H9 (cell line): ENCODE measurements at regions not wholly inside any gene's neighbourhood (a gene's known extent, or its start where the extent isn't known, plus 50 kb on each side); places are given as distances from the start of the nearest gene placed in this dataset.

Experiments
- DNase-seq: peaks from one replicate; pipeline ENCODE4 v3.0.0-alpha.2; 2017
- H2AFZ ChIP-seq: one replicate; pipeline ENCODE4 v1.6.1; 2013; ENCODE audit warnings: mild to moderate bottlenecking, low read length, control low read depth, moderate library complexity
- H2AK5ac ChIP-seq: 2 replicates; pipeline ENCODE4 v1.6.1; 2013; ENCODE audit warnings: low read length, control low read depth, mixed read lengths; ENCODE audit not compliant: insufficient read length
- H2BK120ac ChIP-seq: one replicate; pipeline ENCODE4 v1.6.1; 2013; ENCODE audit warnings: low read depth, mild to moderate bottlenecking, low read length, control low read depth, inconsistent platforms; ENCODE audit not compliant: poor library complexity, severe bottlenecking
- H2BK12ac ChIP-seq: 2 replicates; pipeline ENCODE4 v1.6.1; 2013; ENCODE audit warnings: low read length, control low read depth, mixed read lengths, low read depth; ENCODE audit not compliant: insufficient read length
- H2BK15ac ChIP-seq: 2 replicates; pipeline ENCODE4 v1.6.1; 2013; ENCODE audit warnings: low read depth, low read length, control low read depth
- H2BK20ac ChIP-seq: one replicate; pipeline ENCODE4 v1.6.1; 2013; ENCODE audit warnings: low read depth, mild to moderate bottlenecking, low read length, control low read depth, inconsistent platforms; ENCODE audit not compliant: poor library complexity, severe bottlenecking
- H2BK5ac ChIP-seq: 2 replicates; pipeline ENCODE4 v1.6.1; 2013; ENCODE audit warnings: low read length, control low read depth, mixed read lengths; ENCODE audit not compliant: insufficient read length
- H3K14ac ChIP-seq: 2 replicates; pipeline ENCODE4 v1.6.1; 2013; ENCODE audit warnings: low read length, control low read depth; ENCODE audit not compliant: insufficient read depth
- H3K18ac ChIP-seq: 2 replicates; pipeline ENCODE4 v1.6.1; 2013; ENCODE audit warnings: low read depth, mild to moderate bottlenecking, mixed read lengths, low read length, control low read depth; ENCODE audit not compliant: insufficient read length
- H3K23ac ChIP-seq: 2 replicates; pipeline ENCODE4 v1.6.1; 2013; ENCODE audit warnings: low read length, control low read depth, mixed read lengths, low read depth; ENCODE audit not compliant: insufficient read length
- H3K23me2 ChIP-seq: 2 replicates; pipeline ENCODE4 v1.6.1; 2013; ENCODE audit warnings: low read depth, mild to moderate bottlenecking, mixed read lengths, low read length, control low read depth; ENCODE audit not compliant: insufficient read length, poor library complexity, severe bottlenecking
- H3K27ac ChIP-seq: 2 replicates; pipeline ENCODE4 v1.5.1; 2013; ENCODE audit warnings: low read length, control low read depth, mixed read lengths, low read depth; ENCODE audit not compliant: insufficient read length
- H3K27me3 ChIP-seq: 2 replicates; pipeline ENCODE4 v1.6.1; 2013; ENCODE audit warnings: low read length, control low read depth, inconsistent platforms; ENCODE audit not compliant: insufficient read depth
- H3K4ac ChIP-seq: 2 replicates; pipeline ENCODE4 v1.6.1; 2013; ENCODE audit warnings: low read depth, mild to moderate bottlenecking, control low read depth, inconsistent platforms, low read length, moderate library complexity
- H3K4me1 ChIP-seq: 2 replicates; pipeline ENCODE4 v1.6.1; 2013; ENCODE audit warnings: low read length, control low read depth, inconsistent platforms; ENCODE audit not compliant: insufficient read depth
- H3K4me2 ChIP-seq: 2 replicates; pipeline ENCODE4 v1.6.1; 2013; ENCODE audit warnings: low read length, control low read depth, mixed read lengths; ENCODE audit not compliant: insufficient read length, insufficient read depth
- H3K56ac ChIP-seq: 2 replicates; pipeline ENCODE4 v1.6.1; 2013; ENCODE audit warnings: low read depth, mild to moderate bottlenecking, mixed read lengths, low read length, control low read depth; ENCODE audit not compliant: insufficient read length
- H3K79me1 ChIP-seq: 2 replicates; pipeline ENCODE4 v1.6.1; 2013; ENCODE audit warnings: low read depth, mild to moderate bottlenecking, moderate library complexity, low read length, control low read depth, inconsistent platforms; ENCODE audit not compliant: insufficient read depth, poor library complexity, severe bottlenecking
- H3K79me2 ChIP-seq: 2 replicates; pipeline ENCODE4 v1.6.1; 2013; ENCODE audit warnings: low read length, control low read depth, inconsistent platforms; ENCODE audit not compliant: insufficient read depth
- H3K9ac ChIP-seq: 2 replicates; pipeline ENCODE4 v1.6.1; 2013; ENCODE audit warnings: low read length, control low read depth, mixed read lengths; ENCODE audit not compliant: insufficient read length; ENCODE audit errors: extremely low read depth
- H3K9me3 ChIP-seq: one replicate; pipeline ENCODE4 v1.6.1; 2013; ENCODE audit warnings: low read depth, low read length, inconsistent platforms; ENCODE audit not compliant: control insufficient read depth
- H3T11ph ChIP-seq: one replicate; pipeline ENCODE4 v1.6.1; 2013; ENCODE audit warnings: mild to moderate bottlenecking, low read length, control low read depth, inconsistent platforms
- H4K20me1 ChIP-seq: one replicate; pipeline ENCODE4 v1.6.1; 2013; ENCODE audit not compliant: control insufficient read depth, insufficient read length, insufficient read depth
- H4K5ac ChIP-seq: 2 replicates; pipeline ENCODE4 v1.6.1; 2013; ENCODE audit warnings: low read depth, mild to moderate bottlenecking, mixed read lengths, low read length, control low read depth; ENCODE audit not compliant: insufficient read length
- H4K8ac ChIP-seq: replicated peaks from 2 replicates; pipeline ENCODE4 v1.6.1; 2013; ENCODE audit warnings: low read length, control low read depth, mixed read lengths, low read depth; ENCODE audit not compliant: insufficient read length
- H4K91ac ChIP-seq: 2 replicates; pipeline ENCODE4 v1.6.1; 2013; ENCODE audit warnings: low read depth, mild to moderate bottlenecking, moderate library complexity, mixed read lengths, low read length, control low read depth; ENCODE audit not compliant: insufficient read length
- H3K27ac Mint-ChIP-seq, 3 experiments: 2 replicates in 2 of 3; 3 replicates in 1 of 3; pipeline ENCODE4 v1.8.0; 2020 to 2021; ENCODE audit warnings: mixed read lengths in 3 of 3, mild to moderate bottlenecking in 1 of 3, moderate library complexity in 1 of 3
- H3K27me3 Mint-ChIP-seq: 2 replicates; pipeline ENCODE4 v1.8.0; 2021; ENCODE audit warnings: low read depth, mild to moderate bottlenecking, moderate library complexity, mixed read lengths
- H3K36me3 Mint-ChIP-seq, 3 experiments: 2 replicates in 2 of 3; 3 replicates in 1 of 3; pipeline ENCODE4 v1.8.0; 2020 to 2021; ENCODE audit warnings: low read depth in 3 of 3, mixed read lengths in 3 of 3; ENCODE audit not compliant: insufficient read depth in 1 of 3
- H3K4me1 Mint-ChIP-seq, 2 experiments: 2 replicates each; pipeline ENCODE4 v1.8.0; 2020; ENCODE audit warnings: mixed read lengths in 2 of 2
- H3K4me3 Mint-ChIP-seq, 2 experiments: 2 replicates in 1 of 2; 3 replicates in 1 of 2; pipeline ENCODE4 v1.8.0; 2020 to 2021; ENCODE audit warnings: mild to moderate bottlenecking in 2 of 2, mixed read lengths in 2 of 2, moderate library complexity in 1 of 2
- H3K9me3 Mint-ChIP-seq, 2 experiments: 2 replicates in 1 of 2; 3 replicates in 1 of 2; pipeline ENCODE4 v1.8.0; 2020; ENCODE audit warnings: mild to moderate bottlenecking in 2 of 2, mixed read lengths in 2 of 2, moderate library complexity in 1 of 2
- WGBS: extraction: QIAGEN DNeasy Blood & Tissue Kit; methylation state at CpG from one replicate; pipeline ENCODE4 v1.1.7; 2013; ENCODE audit warnings: missing lambda C conversion rate, low lambda C conversion rate, mixed read lengths; ENCODE audit not compliant: insufficient read length; ENCODE audit errors: extremely low coverage; 5-methylcytosine and 5-hydroxymethylcytosine counted together
- TF ChIP-seq, protein P1 (sequence below): fragments of 200-600 bp; sonication (generic); conservative IDR thresholded peaks from 3 replicates; pipeline ENCODE4 v1.8.0; 2021; ENCODE audit warnings: antibody characterized with exemption, mild to moderate bottlenecking

DNA sequence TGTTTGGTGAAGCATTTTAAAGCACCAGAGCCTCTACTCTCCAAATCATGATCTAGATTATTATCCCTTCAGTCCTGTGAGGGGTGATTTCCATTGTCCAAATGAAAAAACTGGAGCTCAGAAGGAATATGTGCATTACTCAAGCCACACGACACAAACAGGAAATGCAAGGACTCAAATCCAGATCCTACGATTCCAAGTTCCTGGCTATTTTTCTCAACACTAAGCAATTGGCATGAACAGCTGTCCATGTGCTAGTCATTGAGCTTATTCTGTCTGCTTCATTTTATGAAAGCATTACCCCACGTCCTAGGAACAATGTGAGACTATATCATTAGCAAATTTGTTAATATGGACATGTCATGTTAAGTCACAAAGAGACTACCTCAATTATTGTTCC lies 273.1 kb upstream of the LYPLAL1 start:
- no peak overlapping the region for H3K4me2 ChIP-seq
- Mint-ChIP-seq H3K9me3 (no peaks in the 10 kb centered on the region), H3K27ac (no peak overlapping the region; a peak in 1 of 7 replicates), H3K4me3 (no peak overlapping the region), H3K27me3 (no peaks in the 10 kb centered on the region; the same call in 1 of the 2 replicates), H3K36me3 (no peaks in the 10 kb centered on the region), H3K4me1 (no peaks in the 10 kb centered on the region)
- no CpG with 5 or more reads among the region's 3 CpGs for whole genome bisulfite sequencing
- no peaks in the 10 kb centered on the region for H3K23me2 ChIP-seq
- H3K4me1 ChIP-seq: no peaks in the 10 kb centered on the region
- no peak overlapping the region for H2BK5ac ChIP-seq
- H3K79me1 ChIP-seq: no peaks in the 10 kb centered on the region
- no peak overlapping the region for H3K18ac ChIP-seq
- no peak for DNase-seq
- no peak overlapping the region for H4K8ac ChIP-seq
- no peak overlapping the region for H3K9ac ChIP-seq
- H2AFZ ChIP-seq: no peak overlapping the region
- H3K23ac ChIP-seq: no peak overlapping the region
- H2BK12ac ChIP-seq: no peak overlapping the region
- H3K56ac ChIP-seq: no peak overlapping the region
- no peak overlapping the region for H3K14ac ChIP-seq
- H4K5ac ChIP-seq: no peak overlapping the region
- H2BK20ac ChIP-seq: no peak overlapping the region
- H2AK5ac ChIP-seq: no peak overlapping the region
- no peak overlapping the region for H3T11ph ChIP-seq
- TF ChIP-seq, protein P1, sequence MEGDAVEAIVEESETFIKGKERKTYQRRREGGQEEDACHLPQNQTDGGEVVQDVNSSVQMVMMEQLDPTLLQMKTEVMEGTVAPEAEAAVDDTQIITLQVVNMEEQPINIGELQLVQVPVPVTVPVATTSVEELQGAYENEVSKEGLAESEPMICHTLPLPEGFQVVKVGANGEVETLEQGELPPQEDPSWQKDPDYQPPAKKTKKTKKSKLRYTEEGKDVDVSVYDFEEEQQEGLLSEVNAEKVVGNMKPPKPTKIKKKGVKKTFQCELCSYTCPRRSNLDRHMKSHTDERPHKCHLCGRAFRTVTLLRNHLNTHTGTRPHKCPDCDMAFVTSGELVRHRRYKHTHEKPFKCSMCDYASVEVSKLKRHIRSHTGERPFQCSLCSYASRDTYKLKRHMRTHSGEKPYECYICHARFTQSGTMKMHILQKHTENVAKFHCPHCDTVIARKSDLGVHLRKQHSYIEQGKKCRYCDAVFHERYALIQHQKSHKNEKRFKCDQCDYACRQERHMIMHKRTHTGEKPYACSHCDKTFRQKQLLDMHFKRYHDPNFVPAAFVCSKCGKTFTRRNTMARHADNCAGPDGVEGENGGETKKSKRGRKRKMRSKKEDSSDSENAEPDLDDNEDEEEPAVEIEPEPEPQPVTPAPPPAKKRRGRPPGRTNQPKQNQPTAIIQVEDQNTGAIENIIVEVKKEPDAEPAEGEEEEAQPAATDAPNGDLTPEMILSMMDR: no peak
- H4K20me1 ChIP-seq: no peaks in the 10 kb centered on the region
- no peak overlapping the region for H4K91ac ChIP-seq
- H3K9me3 ChIP-seq: no peaks in the 10 kb centered on the region
- no peak overlapping the region for H2BK120ac ChIP-seq
- H3K79me2 ChIP-seq: no peaks in the 10 kb centered on the region
- H2BK15ac ChIP-seq: no peak overlapping the region
- no peak overlapping the region for H3K27ac ChIP-seq
- no peaks in the 10 kb centered on the region for H3K27me3 ChIP-seq
- H3K4ac ChIP-seq: no peak overlapping the region
